ENCODE measurements at regions not wholly inside any gene's neighbourhood (a gene's known extent, or its start where the extent isn't known, plus 50 kb on each side); places are given as distances from the start of the nearest gene placed in this dataset.

- no peak for FAIRE-seq
- no peak for DNase-seq (ENCODE audit: low spot score)
Measured at GRCh38 chr4:96654045-96654444, 814.2 kb downstream of the PDHA2 start.

GRCh38 chr4:96670381-96670780 lies 830.5 kb downstream of the PDHA2 start:
- no peak for DNase-seq (ENCODE audit: low spot score)
- no peak for FAIRE-seq

GRCh38 chr4:96675416-96675815 lies 835.5 kb downstream of the PDHA2 start:
- DNase-seq (ENCODE audit: low spot score) = no peak
- FAIRE-seq = no peak

- FAIRE-seq (no peak), DNase-seq (ENCODE audit: low spot score) (no peak)
Measured at GRCh38 chr4:96675896-96676295, 836.0 kb downstream of the PDHA2 start.

- FAIRE-seq (no peak), DNase-seq (ENCODE audit: low spot score) (no peak)
Measured at GRCh38 chr4:96676754-96677435, 837.0 kb downstream of the PDHA2 start.

GRCh38 chr4:96677499-96677898 lies 837.6 kb downstream of the PDHA2 start:
- DNase-seq (ENCODE audit: low spot score) = no peak
- no peak for FAIRE-seq

- FAIRE-seq (no peak), DNase-seq (ENCODE audit: low spot score) (no peak)
Measured at GRCh38 chr4:96681218-96681617, 841.3 kb downstream of the PDHA2 start.

GRCh38 chr4:96685691-96686090 lies 845.8 kb downstream of the PDHA2 start:
- no peak for FAIRE-seq

GRCh38 chr4:96691521-96691920 lies 851.6 kb downstream of the PDHA2 start:
- no peak for FAIRE-seq

More at GRCh38 chr4:96685691-96686090, 845.8 kb downstream of the PDHA2 start:
- DNase-seq (ENCODE audit: low spot score) = no peak

GRCh38 chr4:96698831-96699230 lies 858.9 kb downstream of the PDHA2 start:
- peak; percentile 66 for DNase-seq (ENCODE audit: low spot score)
- FAIRE-seq = peak; percentile 91

More at GRCh38 chr4:96691521-96691920, 851.6 kb downstream of the PDHA2 start:
- DNase-seq (ENCODE audit: low spot score) = no peak

GRCh38 chr4:96703265-96703664 lies 863.4 kb downstream of the PDHA2 start:
- FAIRE-seq = no peak
- DNase-seq (ENCODE audit: low spot score) = no peak

- DNase-seq (ENCODE audit: low spot score) (no peak), FAIRE-seq (no peak)
Measured at GRCh38 chr4:96708766-96709165, 868.9 kb downstream of the PDHA2 start.

- no peak for FAIRE-seq
- no peak for DNase-seq (ENCODE audit: low spot score)
Measured at GRCh38 chr4:96713271-96713850, 873.5 kb downstream of the PDHA2 start.

- no peak for DNase-seq (ENCODE audit: low spot score)
- FAIRE-seq = no peak
Measured at GRCh38 chr4:96729641-96730040, 889.7 kb downstream of the PDHA2 start.

GRCh38 chr4:96730432-96730831 lies 890.5 kb downstream of the PDHA2 start:
- DNase-seq (ENCODE audit: low spot score) = no peak
- no peak for FAIRE-seq

- FAIRE-seq = peak; percentile 86
Measured at GRCh38 chr4:96736352-96736889, 896.5 kb downstream of the PDHA2 start.

GRCh38 chr4:96739101-96739500 lies 899.2 kb downstream of the PDHA2 start:
- FAIRE-seq = no peak

More at GRCh38 chr4:96736352-96736889, 896.5 kb downstream of the PDHA2 start:
- DNase-seq (ENCODE audit: low spot score) = peak; percentile 84

GRCh38 chr4:96742332-96743014 lies 902.6 kb downstream of the PDHA2 start:
- no peak for FAIRE-seq
- no peak for DNase-seq (ENCODE audit: low spot score)

More at GRCh38 chr4:96739101-96739500, 899.2 kb downstream of the PDHA2 start:
- DNase-seq (ENCODE audit: low spot score) = no peak

- FAIRE-seq (no peak), DNase-seq (ENCODE audit: low spot score) (no peak)
Measured at GRCh38 chr4:96744676-96745075, 904.8 kb downstream of the PDHA2 start.

GRCh38 chr4:96753216-96753615 lies 913.3 kb downstream of the PDHA2 start:
- DNase-seq (ENCODE audit: low spot score) = no peak
- FAIRE-seq = no peak

- no peak for DNase-seq (ENCODE audit: low spot score)
- no peak for FAIRE-seq
Measured at GRCh38 chr4:96755569-96756484, 915.9 kb downstream of the PDHA2 start.

Data from RCC 7860 (cell line).